Kidney (tissue), 13 donors: ENCODE measurements at regions not wholly inside any gene's neighbourhood (a gene's known extent, or its start where the extent isn't known, plus 50 kb on each side); places are given as distances from the start of the nearest gene placed in this dataset.

Experiments used
- DNase-seq, 5 donors: peaks; one replicate each; pipeline ENCODE4 v3.0.0-alpha.2; 2013 to 2020
- FAIRE-seq: peaks from 2 replicates; lab custom pipeline; 2012; peaks lifted over from hg19 to GRCh38; lab: Jason Lieb, UNC
- H3K27ac ChIP-seq, 2 donors: one replicate each; pipeline ENCODE4 v1.7.0; 2013; ENCODE audit warnings: low read depth in 2 of 2, low read length in 2 of 2, inconsistent platforms in 1 of 2
- H3K27me3 ChIP-seq: one replicate; pipeline ENCODE4 v1.7.1; 2013; ENCODE audit warnings: low read length, inconsistent platforms; ENCODE audit not compliant: control insufficient read depth, insufficient read depth
- H3K36me3 ChIP-seq, 3 donors: one replicate each; pipeline versions ENCODE4 v1.7.0 to v1.7.1; 2013; ENCODE audit warnings: low read length in 3 of 3, control low read depth in 1 of 3, inconsistent platforms in 1 of 3; ENCODE audit not compliant: insufficient read depth in 3 of 3, control insufficient read depth in 2 of 3
- H3K4me1 ChIP-seq, 3 donors: one replicate each; pipeline versions ENCODE4 v1.7.0 to v1.7.1; 2013; ENCODE audit warnings: low read length in 3 of 3, inconsistent platforms in 1 of 3, low read depth in 1 of 3; ENCODE audit not compliant: control insufficient read depth in 2 of 3, insufficient read depth in 2 of 3
- H3K4me3 ChIP-seq, 3 donors: one replicate each; pipeline versions ENCODE4 v1.7.0 to v1.8.1; 2013; ENCODE audit warnings: low read length in 3 of 3, control low read depth in 1 of 3, inconsistent platforms in 1 of 3
- H3K9ac ChIP-seq, 3 donors: one replicate each; pipeline versions ENCODE4 v1.7.0 to v1.7.1; 2013; ENCODE audit warnings: low read length in 3 of 3, control low read depth in 1 of 3, inconsistent platforms in 1 of 3
- H3K9me3 ChIP-seq, 3 donors: one replicate each; pipeline versions ENCODE4 v1.7.0 to v1.7.1; 2013; ENCODE audit warnings: low read length in 3 of 3, control low read depth in 1 of 3, inconsistent platforms in 1 of 3; ENCODE audit not compliant: control insufficient read depth in 2 of 3, insufficient read depth in 1 of 3
- intact Hi-C: fragments of 100-400 bp; cut with DNase I; formaldehyde crosslinking; loops from one replicate; pipeline ENCODE4 v1.11.1; 2022
- TF ChIP-seq, protein P1 (sequence below): IDR thresholded peaks from 3 replicates; pipeline ENCODE4 v1.5.1; 2012; ENCODE audit warnings: mild to moderate bottlenecking, moderate library complexity, borderline replicate concordance; ENCODE audit not compliant: insufficient read depth; ENCODE audit errors: extremely low read depth
- donor health status: control.
- donor health status: control.
- donor health status: control.
- donor health status: control.
- donor health status: control.
- donor health status: DM: yes; HTN: yes; CAD: no.
- donor health status: Normal renal cell carcinoma (clear cell type).

DNA sequence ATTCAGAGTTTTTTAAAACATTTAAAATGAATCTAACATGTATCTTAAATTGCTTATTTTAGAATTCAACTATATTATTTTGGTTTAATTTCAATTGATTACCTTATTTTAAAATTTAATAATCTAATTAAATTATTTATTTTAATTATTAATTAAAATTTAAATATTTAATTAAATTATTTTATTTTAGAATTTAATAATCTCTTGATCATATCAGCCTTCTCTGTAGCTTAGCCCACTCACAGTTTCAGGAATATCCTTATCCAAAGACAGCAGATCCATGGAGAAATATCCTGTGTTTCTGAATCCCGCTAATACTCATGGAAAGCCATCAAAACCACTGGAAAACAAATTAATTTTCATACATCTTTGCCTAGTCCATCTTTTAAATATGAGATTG, 1669.2 kb downstream of the PCDH9 start:
- FAIRE-seq (peak; percentile 99), DNase-seq (no peak)
- H3K9me3 ChIP-seq, result no peaks in the 10 kb centered on the region
- intact Hi-C loops, result no loop called here
- no peak overlapping the region for H3K9ac ChIP-seq
- no peaks in the 10 kb centered on the region for H3K36me3 ChIP-seq
- no peaks in the 10 kb centered on the region for H3K4me1 ChIP-seq
- H3K27me3 ChIP-seq, result no peaks in the 10 kb centered on the region
- no peak overlapping the region for H3K4me3 ChIP-seq
- no peak overlapping the region for H3K27ac ChIP-seq
- TF ChIP-seq, protein P1, sequence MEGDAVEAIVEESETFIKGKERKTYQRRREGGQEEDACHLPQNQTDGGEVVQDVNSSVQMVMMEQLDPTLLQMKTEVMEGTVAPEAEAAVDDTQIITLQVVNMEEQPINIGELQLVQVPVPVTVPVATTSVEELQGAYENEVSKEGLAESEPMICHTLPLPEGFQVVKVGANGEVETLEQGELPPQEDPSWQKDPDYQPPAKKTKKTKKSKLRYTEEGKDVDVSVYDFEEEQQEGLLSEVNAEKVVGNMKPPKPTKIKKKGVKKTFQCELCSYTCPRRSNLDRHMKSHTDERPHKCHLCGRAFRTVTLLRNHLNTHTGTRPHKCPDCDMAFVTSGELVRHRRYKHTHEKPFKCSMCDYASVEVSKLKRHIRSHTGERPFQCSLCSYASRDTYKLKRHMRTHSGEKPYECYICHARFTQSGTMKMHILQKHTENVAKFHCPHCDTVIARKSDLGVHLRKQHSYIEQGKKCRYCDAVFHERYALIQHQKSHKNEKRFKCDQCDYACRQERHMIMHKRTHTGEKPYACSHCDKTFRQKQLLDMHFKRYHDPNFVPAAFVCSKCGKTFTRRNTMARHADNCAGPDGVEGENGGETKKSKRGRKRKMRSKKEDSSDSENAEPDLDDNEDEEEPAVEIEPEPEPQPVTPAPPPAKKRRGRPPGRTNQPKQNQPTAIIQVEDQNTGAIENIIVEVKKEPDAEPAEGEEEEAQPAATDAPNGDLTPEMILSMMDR, result no peak

DNA sequence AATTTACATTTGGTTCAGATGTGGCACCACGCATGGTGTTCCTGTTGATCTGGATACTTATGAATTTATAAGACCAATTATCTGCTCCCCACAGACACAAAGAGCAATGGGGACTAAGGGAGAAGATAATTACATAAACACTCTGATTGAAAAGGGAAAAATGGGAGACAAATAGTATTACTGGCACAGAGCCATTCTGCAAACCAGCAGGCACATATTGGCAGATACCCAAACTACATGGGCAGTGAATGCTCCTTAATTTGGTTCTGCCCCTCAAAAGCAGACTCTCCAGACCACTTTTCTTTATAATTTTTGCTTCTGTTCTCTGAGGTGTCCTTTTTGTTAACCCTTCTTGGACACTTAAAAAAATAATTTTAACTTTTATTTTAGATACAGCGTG, 1674.2 kb downstream of the PCDH9 start:
- TF ChIP-seq, protein P1, result no peak
- no peak overlapping the region for H3K4me3 ChIP-seq
- no peak overlapping the region for H3K9ac ChIP-seq
- no peak overlapping the region for H3K27ac ChIP-seq
- H3K4me1 ChIP-seq, result no peaks in the 10 kb centered on the region
- no peaks in the 10 kb centered on the region for H3K9me3 ChIP-seq
- no peaks in the 10 kb centered on the region for H3K27me3 ChIP-seq
- H3K36me3 ChIP-seq, result no peaks in the 10 kb centered on the region
- intact Hi-C loops, result no loop called here
- FAIRE-seq (no peak), DNase-seq (no peak)

DNA sequence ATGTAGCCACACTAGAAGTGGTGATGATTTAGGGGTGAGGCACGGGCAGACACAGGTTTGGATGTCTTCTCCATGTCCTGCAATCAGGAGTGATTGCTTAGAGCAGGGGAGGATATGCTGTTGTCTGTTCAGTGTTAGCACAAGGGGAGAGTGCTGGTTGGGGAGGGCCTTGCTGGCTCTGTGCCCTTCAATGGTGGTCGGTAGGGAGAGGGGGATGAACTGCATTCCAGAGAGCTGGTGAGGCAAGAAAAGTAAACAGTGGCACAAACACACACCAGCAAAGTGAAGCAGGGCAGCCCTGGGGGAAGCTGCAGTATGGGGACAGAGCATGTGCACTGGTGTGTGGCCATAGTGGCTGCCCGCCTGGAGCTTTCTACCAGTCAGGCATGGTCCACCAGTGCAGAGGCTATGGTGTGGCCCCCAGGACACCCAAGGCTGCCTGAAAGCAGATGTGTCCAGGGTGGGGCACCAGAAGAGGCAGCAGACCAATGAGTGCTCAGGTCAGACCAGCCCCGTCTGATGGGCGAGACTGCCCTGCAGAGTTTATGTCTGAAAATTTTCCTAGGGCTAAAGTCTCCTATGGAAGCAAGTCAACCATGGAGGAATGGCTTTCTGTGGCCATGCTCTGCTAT, 1676.9 kb downstream of the PCDH9 start:
- no peaks in the 10 kb centered on the region for H3K27me3 ChIP-seq
- no peak overlapping the region for H3K4me3 ChIP-seq
- no peaks in the 10 kb centered on the region for H3K4me1 ChIP-seq
- no peaks in the 10 kb centered on the region for H3K9me3 ChIP-seq
- DNase-seq (peak; percentile 29 to 42 (median 40)), FAIRE-seq (no peak)
- intact Hi-C loops, result no loop called here
- no peaks in the 10 kb centered on the region for H3K36me3 ChIP-seq
- H3K27ac ChIP-seq, result no peak overlapping the region
- TF ChIP-seq, protein P1, result no peak
- H3K9ac ChIP-seq, result no peak overlapping the region

DNA sequence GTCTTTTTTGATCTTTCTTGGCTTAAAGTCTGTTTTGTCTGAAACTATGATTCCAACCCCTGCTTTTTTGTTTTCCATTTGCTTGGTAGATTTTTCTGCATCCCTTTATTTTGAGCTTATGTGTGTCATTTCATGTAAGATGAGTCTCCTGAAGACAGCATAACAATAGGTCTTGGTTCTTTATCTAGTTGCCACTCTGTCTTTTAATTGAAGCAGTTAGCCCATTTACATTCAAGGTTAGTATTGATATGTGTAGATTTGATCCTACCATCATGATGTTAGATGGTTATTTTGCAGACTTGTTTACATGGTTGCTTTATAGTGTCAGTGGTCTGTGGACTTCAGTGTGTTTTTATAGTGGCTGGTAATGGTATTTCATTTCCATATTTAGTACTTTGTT, 1678.9 kb downstream of the PCDH9 start:
- no peak for DNase-seq
- intact Hi-C loops, result no loop called here
- H3K9ac ChIP-seq, result no peak overlapping the region
- H3K27me3 ChIP-seq, result no peaks in the 10 kb centered on the region
- no peak overlapping the region for H3K4me3 ChIP-seq
- H3K9me3 ChIP-seq, result no peaks in the 10 kb centered on the region
- no peaks in the 10 kb centered on the region for H3K36me3 ChIP-seq
- TF ChIP-seq, protein P1, result no peak
- H3K4me1 ChIP-seq, result no peaks in the 10 kb centered on the region
- no peak for FAIRE-seq
- no peak overlapping the region for H3K27ac ChIP-seq
